ENCODE measurements at regions not wholly inside any gene's neighbourhood (a gene's known extent, or its start where the extent isn't known, plus 50 kb on each side); places are given as distances from the start of the nearest gene placed in this dataset.

- DNase-seq (ENCODE audit: low spot score in 2 of 2), result peak; percentile 33 to 59
- TF ChIP-seq POLR2A (IDR thresholded peaks at IDR 0.05) (no peak), CTCF (IDR thresholded peaks at IDR 0.05) (peak in 4 of 5 experiments; percentile 14 to 52 (median 44))
- H3K36me3 ChIP-seq, result no peaks in the 10 kb centered on the region
- no peaks in the 10 kb centered on the region for H3K27me3 ChIP-seq
- peaks cover 0 to 12% (median 0%) of the 10 kb centered on the region in 4 donors for H3K4me1 ChIP-seq
- peak overlapping the region in 1 of 4 donors; percentile 4 for H3K27ac ChIP-seq
- 1 to 2% methylated on average over 32 to 42 of the region's 47 CpGs for WGBS, 2 donors
- H3K9me3 ChIP-seq, result no peaks in the 10 kb centered on the region
- H3K4me3 ChIP-seq, result peak overlapping the region; percentile 18 to 60 (median 48)
Measured at GRCh38 chr10:108911814-108912541, 1011.3 kb downstream of the XPNPEP1 start.

GRCh38 chr10:108908096-108908495 is 1015.2 kb downstream of the XPNPEP1 start:
- no peak overlapping the region for H3K4me3 ChIP-seq
- no peak overlapping the region for H3K27ac ChIP-seq
- TF ChIP-seq EP300 (IDR thresholded peaks at IDR 0.05), result no peak
- no peak for TF ChIP-seq POLR2A (IDR thresholded peaks at IDR 0.05)
- no peak for TF ChIP-seq CTCF (IDR thresholded peaks at IDR 0.05)
- H3K27me3 ChIP-seq, result no peaks in the 10 kb centered on the region
- peaks cover 0 to 18% (median 0%) of the 10 kb centered on the region in 4 donors for H3K4me1 ChIP-seq
- H3K9me3 ChIP-seq, result no peaks in the 10 kb centered on the region
- WGBS, 2 donors, result 91 to 93% methylated on average over 1 of the region's 1 CpG
- no peak for DNase-seq (ENCODE audit: low spot score in 2 of 2)
- H3K36me3 ChIP-seq, result no peaks in the 10 kb centered on the region

- TF ChIP-seq POLR2A (IDR thresholded peaks at IDR 0.05), result no peak
- TF ChIP-seq CTCF (IDR thresholded peaks at IDR 0.05), result no peak
- no peak for TF ChIP-seq EP300 (IDR thresholded peaks at IDR 0.05)
- 86 to 89% methylated on average over 4 of the region's 4 CpGs for WGBS, 2 donors
- H3K9me3 ChIP-seq, result no peaks in the 10 kb centered on the region
Measured at GRCh38 chr10:108905821-108906220, 1017.5 kb downstream of the XPNPEP1 start.

GRCh38 chr10:108905171-108905570 is 1018.1 kb downstream of the XPNPEP1 start:
- no peaks in the 10 kb centered on the region for H3K27me3 ChIP-seq
- TF ChIP-seq POLR2A (IDR thresholded peaks at IDR 0.05) (no peak), CTCF (IDR thresholded peaks at IDR 0.05) (no peak), EP300 (IDR thresholded peaks at IDR 0.05) (no peak)

More at GRCh38 chr10:108905821-108906220, 1017.5 kb downstream of the XPNPEP1 start:
- no peak overlapping the region for H3K27ac ChIP-seq
- H3K36me3 ChIP-seq, result no peaks in the 10 kb centered on the region
- peaks cover 0 to 21% (median 4%) of the 10 kb centered on the region in 4 donors for H3K4me1 ChIP-seq
- no peak overlapping the region for H3K4me3 ChIP-seq
- DNase-seq (ENCODE audit: low spot score in 2 of 2), result no peak
- H3K27me3 ChIP-seq, result no peaks in the 10 kb centered on the region

GRCh38 chr10:108904163-108904838 is 1019.0 kb downstream of the XPNPEP1 start:
- no peaks in the 10 kb centered on the region for H3K36me3 ChIP-seq
- WGBS, 2 donors, result 70 to 78% methylated on average over 5 of the region's 5 CpGs
- no peaks in the 10 kb centered on the region for H3K9me3 ChIP-seq
- no peaks in the 10 kb centered on the region for H3K27me3 ChIP-seq
- peaks cover 0 to 21% (median 4%) of the 10 kb centered on the region in 4 donors for H3K4me1 ChIP-seq
- TF ChIP-seq POLR2A (IDR thresholded peaks at IDR 0.05) (no peak), EP300 (IDR thresholded peaks at IDR 0.05) (no peak), CTCF (IDR thresholded peaks at IDR 0.05) (no peak)
- no peak for DNase-seq (ENCODE audit: low spot score in 2 of 2)
- H3K27ac ChIP-seq, result no peak overlapping the region
- H3K4me3 ChIP-seq, result no peak overlapping the region

More at GRCh38 chr10:108905171-108905570, 1018.1 kb downstream of the XPNPEP1 start:
- Histone ChIP-seq H3K27ac (no peak overlapping the region), H3K4me3 (no peak overlapping the region), H3K4me1 (peaks cover 0 to 21% (median 4%) of the 10 kb centered on the region in 4 donors), H3K36me3 (no peaks in the 10 kb centered on the region), H3K9me3 (no peaks in the 10 kb centered on the region)
- DNase-seq (ENCODE audit: low spot score in 2 of 2), result no peak

Measured in tibial nerve (tissue), 4 donors.